ENCODE measurements at regions not wholly inside any gene's neighbourhood (a gene's known extent, or its start where the extent isn't known, plus 50 kb on each side); places are given as distances from the start of the nearest gene placed in this dataset.

DNA sequence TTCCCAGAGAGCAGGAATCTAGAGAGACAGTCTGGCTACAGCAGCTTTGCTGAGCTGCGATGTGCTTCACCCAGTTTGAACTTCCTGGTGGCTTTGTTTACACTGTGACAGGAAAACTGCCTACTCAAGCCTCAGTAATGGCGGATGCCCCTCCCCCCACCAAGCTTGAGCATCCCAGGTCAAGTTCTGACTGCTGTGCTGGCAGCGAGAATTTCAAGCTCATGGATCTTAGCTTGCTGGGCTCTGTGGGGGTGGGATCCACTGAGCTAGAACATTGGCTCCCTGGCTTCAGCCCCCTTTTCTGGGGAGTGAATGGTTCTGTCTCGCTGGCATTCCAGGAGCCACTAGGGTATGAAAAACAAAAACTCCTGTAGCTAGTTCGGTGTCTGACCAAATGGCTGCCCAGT lies 91.0 kb upstream of the ESR1 start:
- no peak for DNase-seq (ENCODE audit: low read depth in 1 of 2, low spot score in 1 of 2)
- no peak overlapping the region for H3K4me3 ChIP-seq (replicated peaks; ENCODE audit: insufficient read depth, low read length)
- no peak overlapping the region for H3K27ac ChIP-seq (replicated peaks)
- H3K27me3 ChIP-seq (ENCODE audit: insufficient read depth, poor library complexity, severe bottlenecking) = no peaks in the 10 kb centered on the region
- TF ChIP-seq, protein P1, sequence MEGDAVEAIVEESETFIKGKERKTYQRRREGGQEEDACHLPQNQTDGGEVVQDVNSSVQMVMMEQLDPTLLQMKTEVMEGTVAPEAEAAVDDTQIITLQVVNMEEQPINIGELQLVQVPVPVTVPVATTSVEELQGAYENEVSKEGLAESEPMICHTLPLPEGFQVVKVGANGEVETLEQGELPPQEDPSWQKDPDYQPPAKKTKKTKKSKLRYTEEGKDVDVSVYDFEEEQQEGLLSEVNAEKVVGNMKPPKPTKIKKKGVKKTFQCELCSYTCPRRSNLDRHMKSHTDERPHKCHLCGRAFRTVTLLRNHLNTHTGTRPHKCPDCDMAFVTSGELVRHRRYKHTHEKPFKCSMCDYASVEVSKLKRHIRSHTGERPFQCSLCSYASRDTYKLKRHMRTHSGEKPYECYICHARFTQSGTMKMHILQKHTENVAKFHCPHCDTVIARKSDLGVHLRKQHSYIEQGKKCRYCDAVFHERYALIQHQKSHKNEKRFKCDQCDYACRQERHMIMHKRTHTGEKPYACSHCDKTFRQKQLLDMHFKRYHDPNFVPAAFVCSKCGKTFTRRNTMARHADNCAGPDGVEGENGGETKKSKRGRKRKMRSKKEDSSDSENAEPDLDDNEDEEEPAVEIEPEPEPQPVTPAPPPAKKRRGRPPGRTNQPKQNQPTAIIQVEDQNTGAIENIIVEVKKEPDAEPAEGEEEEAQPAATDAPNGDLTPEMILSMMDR (IDR thresholded peaks at IDR 0.05; ENCODE audit: insufficient read depth, low read length) = no peak
- TF ChIP-seq GABPA (IDR thresholded peaks at IDR 0.05; ENCODE audit: low read depth) = no peak
- no peak for TF ChIP-seq SPI1 (IDR thresholded peaks at IDR 0.05; ENCODE audit: borderline replicate concordance, low read depth)
- no peak for TF ChIP-seq REST (IDR thresholded peaks at IDR 0.05; ENCODE audit: insufficient replicate concordance, low read depth)
- TF ChIP-seq POLR2AphosphoS5 (IDR thresholded peaks at IDR 0.05; ENCODE audit: low read depth) = no peak

DNA sequence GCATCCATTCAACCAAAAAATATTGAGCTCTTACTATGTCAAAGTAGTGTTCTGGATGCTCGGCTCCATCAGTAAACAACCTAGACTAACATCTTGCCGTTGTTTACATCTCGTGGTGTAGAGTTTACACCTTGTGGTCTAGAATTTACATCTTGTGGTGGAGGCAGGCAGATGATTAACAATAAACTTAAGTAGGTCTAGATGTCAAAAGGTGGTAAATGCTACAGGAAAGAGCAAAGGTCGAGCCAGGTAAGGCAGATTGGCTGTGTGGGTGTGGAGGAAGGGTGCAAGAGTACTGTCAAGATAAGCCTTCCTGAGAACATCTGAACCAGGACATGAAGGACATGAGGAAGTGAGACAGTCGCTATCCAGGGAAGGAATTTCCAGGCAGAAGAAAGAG lies 88.4 kb upstream of the ESR1 start:
- TF ChIP-seq, protein P1 (IDR thresholded peaks at IDR 0.05; ENCODE audit: insufficient read depth, low read length) = no peak
- TF ChIP-seq POLR2AphosphoS5 (IDR thresholded peaks at IDR 0.05; ENCODE audit: low read depth) (no peak), REST (IDR thresholded peaks at IDR 0.05; ENCODE audit: insufficient replicate concordance, low read depth) (no peak), GABPA (IDR thresholded peaks at IDR 0.05; ENCODE audit: low read depth) (no peak), SPI1 (IDR thresholded peaks at IDR 0.05; ENCODE audit: borderline replicate concordance, low read depth) (no peak)
- no peak overlapping the region for H3K27ac ChIP-seq (replicated peaks)
- H3K4me3 ChIP-seq (replicated peaks; ENCODE audit: insufficient read depth, low read length) = no peak overlapping the region
- no peak for DNase-seq (ENCODE audit: low read depth in 1 of 2, low spot score in 1 of 2)
- H3K27me3 ChIP-seq (ENCODE audit: insufficient read depth, poor library complexity, severe bottlenecking) = no peaks in the 10 kb centered on the region

GRCh38 chr6:151721146-151721545 lies 86.3 kb upstream of the ESR1 start:
- no peak overlapping the region for H3K27ac ChIP-seq (replicated peaks)
- H3K4me3 ChIP-seq (replicated peaks; ENCODE audit: insufficient read depth, low read length) = no peak overlapping the region
- H3K27me3 ChIP-seq (ENCODE audit: insufficient read depth, poor library complexity, severe bottlenecking) = no peaks in the 10 kb centered on the region
- no peak for TF ChIP-seq POLR2AphosphoS5 (IDR thresholded peaks at IDR 0.05; ENCODE audit: low read depth)
- TF ChIP-seq GABPA (IDR thresholded peaks at IDR 0.05; ENCODE audit: low read depth) = no peak
- no peak for TF ChIP-seq SPI1 (IDR thresholded peaks at IDR 0.05; ENCODE audit: borderline replicate concordance, low read depth)
- TF ChIP-seq, protein P1 (IDR thresholded peaks at IDR 0.05; ENCODE audit: insufficient read depth, low read length) = no peak
- no peak for TF ChIP-seq REST (IDR thresholded peaks at IDR 0.05; ENCODE audit: insufficient replicate concordance, low read depth)
- DNase-seq (ENCODE audit: low read depth in 1 of 2, low spot score in 1 of 2) = no peak
